HL-60 (cell line): ENCODE measurements at regions not wholly inside any gene's neighbourhood (a gene's known extent, or its start where the extent isn't known, plus 50 kb on each side); places are given as distances from the start of the nearest gene placed in this dataset.

ENCODE experiments used
- DNase-seq, 2 experiments: peaks; one replicate each; pipeline ENCODE4 v3.0.0-alpha.2; 2010 to 2020; ENCODE audit warnings: low read depth in 1 of 2, low spot score in 1 of 2
- H3K27ac ChIP-seq: fragments of 250-450 bp; sonication (Bioruptor Pico); replicated peaks from 2 replicates; pipeline ENCODE4 v1.5.1; 2020; ENCODE audit warnings: mild to moderate bottlenecking, moderate library complexity
- H3K27me3 ChIP-seq: fragments of 250-450 bp; sonication (Bioruptor Pico); 2 replicates; pipeline ENCODE4 v1.5.1; 2021; ENCODE audit warnings: mild to moderate bottlenecking, moderate library complexity; ENCODE audit not compliant: insufficient read depth, poor library complexity, severe bottlenecking
- H3K4me3 ChIP-seq: replicated peaks from 2 replicates; pipeline ENCODE4 v1.5.1; 2011; ENCODE audit warnings: mild to moderate bottlenecking, control low read depth, low read length; ENCODE audit not compliant: insufficient read depth
- GABPA ChIP-seq: IDR thresholded peaks from 2 replicates; pipeline ENCODE4 v1.6.1; 2012; ENCODE audit warnings: low read depth
- POLR2AphosphoS5 ChIP-seq: IDR thresholded peaks from 2 replicates; pipeline ENCODE4 v1.6.1; 2012; ENCODE audit warnings: low read depth
- SPI1 ChIP-seq: IDR thresholded peaks from 2 replicates; pipeline ENCODE4 v1.6.1; 2012; ENCODE audit warnings: low read depth, mild to moderate bottlenecking, borderline replicate concordance
- TF ChIP-seq, protein P1 (sequence below): IDR thresholded peaks from 2 replicates; pipeline ENCODE4 v1.6.1; 2012; ENCODE audit warnings: low read depth; ENCODE audit not compliant: insufficient replicate concordance
- TF ChIP-seq, protein P2 (sequence below): IDR thresholded peaks from one replicate; pipeline ENCODE4 v1.5.1; 2011; ENCODE audit warnings: low read length, control low read depth, inconsistent platforms; ENCODE audit not compliant: insufficient read depth

DNA sequence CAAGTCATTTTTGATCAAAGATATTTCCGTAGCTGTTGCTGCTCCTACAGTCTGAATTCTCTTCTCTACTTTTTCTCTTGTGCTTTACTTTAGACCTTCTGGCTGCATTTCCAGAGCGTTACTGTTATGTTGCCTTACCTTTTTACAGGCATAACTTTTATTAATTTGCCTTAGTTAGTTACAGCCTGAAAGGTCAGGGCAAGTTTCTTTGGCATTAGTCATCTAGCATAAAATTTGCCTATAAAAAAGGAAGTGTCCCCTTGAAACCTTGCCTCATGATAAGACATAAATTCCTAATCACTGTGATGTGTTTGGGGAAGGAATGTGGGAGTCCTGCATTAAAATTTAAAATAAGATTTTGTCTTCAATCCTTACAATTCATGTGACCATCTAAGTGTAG lies 618.5 kb downstream of the NR2F2 start:
- DNase-seq: no peak
- Histone ChIP-seq H3K4me3 (no peak overlapping the region), H3K27me3 (peaks cover 11% of the 10 kb centered on the region), H3K27ac (no peak overlapping the region)
- peak; percentile 25; the same call in 1 of the 2 replicates for TF ChIP-seq SPI1
- TF ChIP-seq, protein P1, sequence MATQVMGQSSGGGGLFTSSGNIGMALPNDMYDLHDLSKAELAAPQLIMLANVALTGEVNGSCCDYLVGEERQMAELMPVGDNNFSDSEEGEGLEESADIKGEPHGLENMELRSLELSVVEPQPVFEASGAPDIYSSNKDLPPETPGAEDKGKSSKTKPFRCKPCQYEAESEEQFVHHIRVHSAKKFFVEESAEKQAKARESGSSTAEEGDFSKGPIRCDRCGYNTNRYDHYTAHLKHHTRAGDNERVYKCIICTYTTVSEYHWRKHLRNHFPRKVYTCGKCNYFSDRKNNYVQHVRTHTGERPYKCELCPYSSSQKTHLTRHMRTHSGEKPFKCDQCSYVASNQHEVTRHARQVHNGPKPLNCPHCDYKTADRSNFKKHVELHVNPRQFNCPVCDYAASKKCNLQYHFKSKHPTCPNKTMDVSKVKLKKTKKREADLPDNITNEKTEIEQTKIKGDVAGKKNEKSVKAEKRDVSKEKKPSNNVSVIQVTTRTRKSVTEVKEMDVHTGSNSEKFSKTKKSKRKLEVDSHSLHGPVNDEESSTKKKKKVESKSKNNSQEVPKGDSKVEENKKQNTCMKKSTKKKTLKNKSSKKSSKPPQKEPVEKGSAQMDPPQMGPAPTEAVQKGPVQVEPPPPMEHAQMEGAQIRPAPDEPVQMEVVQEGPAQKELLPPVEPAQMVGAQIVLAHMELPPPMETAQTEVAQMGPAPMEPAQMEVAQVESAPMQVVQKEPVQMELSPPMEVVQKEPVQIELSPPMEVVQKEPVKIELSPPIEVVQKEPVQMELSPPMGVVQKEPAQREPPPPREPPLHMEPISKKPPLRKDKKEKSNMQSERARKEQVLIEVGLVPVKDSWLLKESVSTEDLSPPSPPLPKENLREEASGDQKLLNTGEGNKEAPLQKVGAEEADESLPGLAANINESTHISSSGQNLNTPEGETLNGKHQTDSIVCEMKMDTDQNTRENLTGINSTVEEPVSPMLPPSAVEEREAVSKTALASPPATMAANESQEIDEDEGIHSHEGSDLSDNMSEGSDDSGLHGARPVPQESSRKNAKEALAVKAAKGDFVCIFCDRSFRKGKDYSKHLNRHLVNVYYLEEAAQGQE: no peak

DNA sequence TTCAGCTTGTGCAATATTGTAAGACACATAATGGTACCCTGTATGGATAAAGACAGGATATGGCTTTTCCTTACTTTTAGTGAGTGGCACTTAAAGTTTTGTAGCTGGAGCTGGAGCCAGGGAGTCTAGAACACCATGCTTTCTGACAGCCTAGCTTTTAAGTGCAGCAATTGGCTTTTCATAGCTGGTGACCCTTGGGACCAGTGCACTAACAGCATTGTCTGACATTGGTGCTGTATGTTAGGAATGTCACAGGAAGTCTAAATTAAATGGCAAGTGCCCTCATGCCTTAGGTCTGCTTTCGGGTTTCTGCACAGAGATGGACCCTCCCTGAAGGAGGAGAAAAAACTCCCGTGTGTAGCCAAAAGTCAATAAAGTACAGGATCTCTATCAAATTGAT lies 628.2 kb downstream of the NR2F2 start:
- TF ChIP-seq SPI1: no peak
- TF ChIP-seq, protein P1: no peak
- TF ChIP-seq, protein P2, sequence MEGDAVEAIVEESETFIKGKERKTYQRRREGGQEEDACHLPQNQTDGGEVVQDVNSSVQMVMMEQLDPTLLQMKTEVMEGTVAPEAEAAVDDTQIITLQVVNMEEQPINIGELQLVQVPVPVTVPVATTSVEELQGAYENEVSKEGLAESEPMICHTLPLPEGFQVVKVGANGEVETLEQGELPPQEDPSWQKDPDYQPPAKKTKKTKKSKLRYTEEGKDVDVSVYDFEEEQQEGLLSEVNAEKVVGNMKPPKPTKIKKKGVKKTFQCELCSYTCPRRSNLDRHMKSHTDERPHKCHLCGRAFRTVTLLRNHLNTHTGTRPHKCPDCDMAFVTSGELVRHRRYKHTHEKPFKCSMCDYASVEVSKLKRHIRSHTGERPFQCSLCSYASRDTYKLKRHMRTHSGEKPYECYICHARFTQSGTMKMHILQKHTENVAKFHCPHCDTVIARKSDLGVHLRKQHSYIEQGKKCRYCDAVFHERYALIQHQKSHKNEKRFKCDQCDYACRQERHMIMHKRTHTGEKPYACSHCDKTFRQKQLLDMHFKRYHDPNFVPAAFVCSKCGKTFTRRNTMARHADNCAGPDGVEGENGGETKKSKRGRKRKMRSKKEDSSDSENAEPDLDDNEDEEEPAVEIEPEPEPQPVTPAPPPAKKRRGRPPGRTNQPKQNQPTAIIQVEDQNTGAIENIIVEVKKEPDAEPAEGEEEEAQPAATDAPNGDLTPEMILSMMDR: no peak
- TF ChIP-seq GABPA: no peak
- TF ChIP-seq POLR2AphosphoS5: no peak
- no peak for DNase-seq
- H3K4me3 ChIP-seq: no peak overlapping the region
- no peaks in the 10 kb centered on the region for H3K27me3 ChIP-seq
- no peak overlapping the region for H3K27ac ChIP-seq

DNA sequence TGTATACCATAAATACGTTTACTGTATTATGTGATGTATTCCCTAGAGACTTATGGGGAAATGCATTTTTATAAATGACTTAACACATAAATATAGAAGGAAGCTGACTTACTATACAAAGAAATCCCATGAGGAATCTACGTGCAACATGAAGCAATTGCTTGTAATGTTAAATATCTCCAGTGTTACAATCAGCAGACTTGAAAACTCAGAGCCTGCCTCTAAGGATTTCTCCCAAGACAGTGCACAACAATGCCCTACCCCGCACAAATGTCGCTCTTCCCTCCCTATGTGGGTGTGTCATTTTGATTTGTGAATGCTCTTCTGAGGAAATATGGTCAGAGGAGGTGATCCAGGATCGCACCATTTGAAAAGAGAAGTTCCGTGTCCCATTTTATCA lies 629.0 kb downstream of the NR2F2 start:
- no peaks in the 10 kb centered on the region for H3K27me3 ChIP-seq
- TF ChIP-seq, protein P1: no peak
- TF ChIP-seq GABPA (no peak), SPI1 (no peak), POLR2AphosphoS5 (no peak)
- TF ChIP-seq, protein P2: no peak
- no peak for DNase-seq
- H3K27ac ChIP-seq: no peak overlapping the region
- no peak overlapping the region for H3K4me3 ChIP-seq

DNA sequence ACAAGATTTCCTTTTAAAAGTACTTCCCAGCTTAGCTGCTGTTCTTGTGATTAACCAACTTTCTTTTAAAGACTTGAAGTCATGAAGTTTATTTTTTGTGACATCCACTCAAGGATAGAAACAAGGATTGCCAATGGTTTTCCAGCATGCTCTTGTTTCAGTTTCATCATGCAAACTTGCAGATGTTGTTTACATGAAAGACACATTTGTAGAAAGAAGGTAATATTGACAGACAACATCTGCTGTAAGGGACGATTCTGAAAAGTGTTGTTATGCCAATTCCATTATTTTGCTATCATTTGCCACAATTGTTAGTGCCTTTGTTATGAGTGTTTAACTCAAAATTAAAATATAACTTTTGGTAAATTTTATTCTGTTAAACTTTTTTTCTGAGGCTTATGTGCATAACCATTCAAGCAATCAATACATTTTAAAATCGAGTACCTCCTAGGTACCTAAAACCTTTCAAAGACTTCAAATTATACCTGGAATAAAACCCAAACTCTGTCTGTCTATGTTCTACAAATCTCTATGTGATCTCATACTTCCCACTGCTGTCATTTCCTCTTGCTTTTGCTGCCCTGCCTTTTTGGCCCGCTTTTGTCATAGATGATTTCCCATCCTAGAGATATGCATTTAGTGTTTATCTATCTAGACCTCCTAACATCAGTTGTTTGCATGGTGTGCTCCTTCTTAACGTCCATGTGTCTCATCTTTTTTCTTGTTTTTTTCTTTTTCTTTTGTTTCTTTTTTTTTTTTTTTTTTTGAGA lies 630.4 kb downstream of the NR2F2 start:
- Histone ChIP-seq H3K27me3 (no peaks in the 10 kb centered on the region), H3K27ac (no peak overlapping the region), H3K4me3 (no peak overlapping the region)
- TF ChIP-seq, protein P2: no peak
- TF ChIP-seq SPI1: no peak
- TF ChIP-seq, protein P1: no peak
- DNase-seq: no peak
